Skin of body (tissue), 2 donors: ENCODE measurements at regions not wholly inside any gene's neighbourhood (a gene's known extent, or its start where the extent isn't known, plus 50 kb on each side); places are given as distances from the start of the nearest gene placed in this dataset. TPM values are rescaled to one million over a fixed set of nuclear protein-coding genes. Genes with fewer than 3 reads are reported as not detected.

ENCODE experiments used
- DNase-seq: peaks from one replicate; lab custom pipeline; 2025; lab: John Stamatoyannopoulos, UW
- small RNA-seq: library from RNA; depleted of rRNA; stranded (forward); fragments of <200 nt; gene quantifications from one replicate; pipeline ENCODE3, GENCODE V24; 2014; ENCODE audit warnings: low replicate concordance

DNA sequence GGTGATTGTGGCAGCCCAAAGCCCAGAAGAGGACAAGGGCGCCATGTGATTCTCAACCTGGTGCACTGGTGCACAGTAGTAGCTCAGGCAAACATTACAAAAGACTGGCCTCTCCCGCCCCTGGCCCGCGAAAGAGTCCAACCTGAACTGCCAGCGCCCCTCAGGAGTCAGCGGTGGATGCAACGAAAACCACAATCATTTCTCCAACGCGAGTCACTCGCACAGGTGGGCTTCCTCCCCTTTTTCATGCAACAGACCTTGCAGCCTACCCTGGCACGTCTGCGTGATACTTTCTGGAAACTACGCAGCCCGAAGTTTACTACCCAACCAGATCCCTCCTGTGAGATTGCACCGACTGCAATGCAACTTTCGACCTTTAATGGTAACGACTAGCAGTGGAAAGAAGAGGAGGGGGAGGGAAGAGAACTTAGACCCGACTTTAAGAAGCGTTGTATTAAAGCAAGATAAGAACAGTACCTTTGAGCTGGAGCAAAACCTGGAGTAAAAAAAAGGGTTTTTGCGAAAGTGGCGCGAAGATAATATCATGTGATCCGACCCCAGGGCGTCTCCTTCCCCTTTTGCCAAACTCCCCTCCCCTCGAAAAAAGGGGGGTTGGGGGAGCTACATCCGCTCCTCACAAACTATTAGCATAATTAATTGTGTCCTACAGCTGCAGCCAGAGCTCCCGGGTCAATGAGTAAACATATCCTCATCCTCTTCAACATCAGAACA lies 63.3 kb upstream of the CCDC160 start:
- DNase-seq, result no peak

DNA sequence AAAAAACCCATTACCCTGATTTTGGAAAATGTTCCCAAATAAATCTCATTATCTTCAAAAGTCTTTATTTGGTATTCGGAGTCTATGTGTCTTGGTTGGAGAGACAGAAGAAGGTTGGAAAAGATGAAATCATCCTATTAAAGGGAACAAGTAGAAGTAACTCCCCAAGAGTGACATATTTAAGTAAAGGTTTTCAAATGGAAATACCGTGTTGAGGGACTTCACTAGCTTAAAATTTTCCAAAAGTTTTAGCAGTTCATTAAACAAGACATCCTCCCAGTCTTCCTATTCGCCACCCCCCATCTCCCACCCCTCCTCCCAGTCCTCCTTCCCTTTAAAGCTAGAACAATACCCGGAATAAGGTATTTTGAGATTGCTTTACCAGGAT lies 62.7 kb upstream of the CCDC160 start:
- DNase-seq, result no peak

DNA sequence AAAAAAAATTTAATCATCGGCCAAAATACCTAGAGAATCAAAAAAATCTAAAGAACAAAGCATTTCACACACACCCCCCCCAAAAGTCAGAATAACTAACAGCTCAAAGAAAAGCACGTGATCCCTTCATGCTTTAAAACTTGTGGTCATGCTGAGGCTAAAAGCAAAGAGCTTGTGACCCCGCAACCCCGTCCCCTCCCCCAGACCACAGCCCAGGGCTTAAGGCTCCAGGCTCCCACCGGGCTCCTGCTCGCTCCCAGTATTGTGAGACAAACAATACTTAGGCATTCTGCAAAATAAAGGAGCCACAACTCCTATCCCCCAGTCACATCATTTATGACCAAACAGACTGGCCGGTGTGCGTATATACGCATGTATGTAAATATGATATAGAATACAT lies 62.1 kb upstream of the CCDC160 start:
- no peak for DNase-seq

- DNase-seq, result no peak
Measured at GRCh38 chrX:134177527-134177926, 59.5 kb upstream of the CCDC160 start.

- DNase-seq, result no peak
Measured at GRCh38 chrX:134180601-134181274, 56.2 kb upstream of the CCDC160 start.

DNA sequence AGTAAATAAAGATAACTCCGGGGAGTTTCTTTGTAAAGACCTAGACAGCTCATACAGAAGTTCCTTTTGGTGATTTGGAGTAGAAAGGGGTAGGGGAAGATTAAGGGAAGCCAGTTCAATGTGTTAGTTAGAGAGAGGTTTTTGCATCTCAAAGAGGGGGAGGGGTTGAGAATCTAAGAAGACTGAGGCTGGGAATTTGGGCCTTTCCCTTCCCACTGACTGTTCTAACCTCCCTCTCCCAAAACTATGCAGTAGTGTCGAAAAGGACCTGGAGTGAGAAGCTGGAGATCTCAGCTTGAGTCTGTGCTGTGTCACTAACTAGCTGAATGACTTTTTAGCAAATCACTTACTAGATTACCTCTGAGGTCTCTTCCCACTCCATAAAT lies 55.7 kb upstream of the CCDC160 start:
- DNase-seq, result no peak

DNA sequence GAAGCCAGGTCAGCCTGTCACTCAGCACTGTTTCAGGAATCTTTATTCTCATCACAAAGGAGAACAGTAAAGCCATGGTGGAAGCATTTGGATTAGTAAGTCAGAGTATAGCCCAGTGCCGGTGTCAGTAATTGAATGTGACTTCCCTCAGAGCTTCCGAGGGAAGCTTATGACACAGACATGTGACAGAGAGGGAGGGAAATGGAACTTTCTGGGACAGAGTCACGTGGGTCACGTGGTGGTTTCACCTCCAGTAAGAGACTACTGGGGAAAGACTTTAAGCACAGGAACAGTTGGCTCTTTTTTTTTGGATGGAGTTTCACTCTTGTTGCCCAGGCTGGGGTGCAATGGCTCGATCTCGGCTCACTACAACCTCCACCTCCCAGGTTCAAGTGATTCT lies 53.3 kb upstream of the CCDC160 start:
- no peak for DNase-seq

GRCh38 chrX:134184936-134185335 lies 52.0 kb upstream of the CCDC160 start:
- no peak for DNase-seq

GRCh38 chrX:134186362-134187121 lies 50.4 kb upstream of the CCDC160 start:
- DNase-seq, result no peak

Small RNA genes lying in the stretch of these regions (small RNA-seq; reads per million reads assigned to genes)
- gene RF00019 (not detected), gene TIMM8BP2 (not detected)
